Ovary (tissue), 3 donors: ENCODE measurements at regions not wholly inside any gene's neighbourhood (a gene's known extent, or its start where the extent isn't known, plus 50 kb on each side); places are given as distances from the start of the nearest gene placed in this dataset.

Experiments
- CTCF ChIP-seq, 3 donors: fragments of 450-650 bp in 2 of 3; fragments of 200-600 bp in 1 of 3; IDR thresholded peaks; one replicate each; pipeline versions ENCODE4 v1.5.1 to v1.8.0; 2016 to 2022; ENCODE audit warnings: antibody characterized with exemption in 3 of 3, mild to moderate bottlenecking in 1 of 3
- EP300 ChIP-seq: sonication (generic); formaldehyde crosslinking; IDR thresholded peaks from one replicate; pipeline ENCODE4 v1.6.1; 2017; ENCODE audit warnings: antibody characterized with exemption
- POLR2A ChIP-seq: fragments of 450-650 bp; IDR thresholded peaks from one replicate; pipeline ENCODE4 v1.6.1; 2017; ENCODE audit warnings: antibody characterized with exemption, mild to moderate bottlenecking, moderate library complexity
- donor health status: DM: no; HTN: no; CAD: no.

GRCh38 chr3:72036899-72037298, 252.0 kb upstream of the PROK2 start:
- TF ChIP-seq POLR2A, result no peak
- TF ChIP-seq EP300, result no peak
- no peak for TF ChIP-seq CTCF (IDR thresholded peaks at IDR 0.05)
